ENCODE measurements at regions not wholly inside any gene's neighbourhood (a gene's known extent, or its start where the extent isn't known, plus 50 kb on each side); places are given as distances from the start of the nearest gene placed in this dataset.

- no peak overlapping the region for H3K27ac ChIP-seq
- no peak overlapping the region for H3K4me3 ChIP-seq
- H3K36me3 ChIP-seq (replicated peaks in 1 of 2), result no peaks in the 10 kb centered on the region
- WGBS, 4 donors, result 83 to 95% (median 92%) methylated on average over 1 of the region's 1 CpG
- H3K4me1 ChIP-seq (replicated peaks in 1 of 2), result no peaks in the 10 kb centered on the region
- no peaks in the 10 kb centered on the region for H3K9me3 ChIP-seq (replicated peaks in 1 of 3)
- no peak for TF ChIP-seq CTCF (IDR thresholded peaks at IDR 0.05)
- H3K27me3 ChIP-seq, result peaks cover 3% of the 10 kb centered on the region
- intact Hi-C loops (cut with DNase I), result no loop called here
- no peak for DNase-seq
Measured at GRCh38 chrX:118167361-118167760, 50.8 kb upstream of the KLHL13 start.

GRCh38 chrX:118171356-118171755 lies 54.7 kb upstream of the KLHL13 start:
- no peak for TF ChIP-seq POLR2A (IDR thresholded peaks at IDR 0.05)
- TF ChIP-seq CTCF (IDR thresholded peaks at IDR 0.05), result no peak
- Histone ChIP-seq H3K4me3 (no peak overlapping the region), H3K27me3 (peaks cover 3% of the 10 kb centered on the region), H3K4me1 (replicated peaks in 1 of 2) (no peaks in the 10 kb centered on the region), H3K9me3 (replicated peaks in 1 of 3) (no peaks in the 10 kb centered on the region), H3K27ac (no peak overlapping the region), H3K36me3 (replicated peaks in 1 of 2) (no peaks in the 10 kb centered on the region)
- DNase-seq, result no peak
- intact Hi-C loops (cut with DNase I), result no loop called here

GRCh38 chrX:118174516-118175098 lies 58.0 kb upstream of the KLHL13 start:
- no peak overlapping the region for H3K4me3 ChIP-seq
- H3K9me3 ChIP-seq (replicated peaks in 1 of 3), result no peaks in the 10 kb centered on the region
- 48 to 56% (median 52%) methylated on average over 5 of the region's 5 CpGs for WGBS, 4 donors
- H3K4me1 ChIP-seq (replicated peaks in 1 of 2), result no peaks in the 10 kb centered on the region
- peak in 1 of 7 donors; percentile 26 for DNase-seq
- H3K27ac ChIP-seq, result no peak overlapping the region
- intact Hi-C loops (cut with DNase I), result no loop called here
- TF ChIP-seq POLR2A (IDR thresholded peaks at IDR 0.05) (no peak), CTCF (IDR thresholded peaks at IDR 0.05) (no peak)
- H3K36me3 ChIP-seq (replicated peaks in 1 of 2), result no peaks in the 10 kb centered on the region
- peaks cover 3% of the 10 kb centered on the region for H3K27me3 ChIP-seq

GRCh38 chrX:118177708-118178107 lies 61.1 kb upstream of the KLHL13 start:
- no peaks in the 10 kb centered on the region for H3K36me3 ChIP-seq (replicated peaks in 1 of 2)
- DNase-seq, result no peak
- no peak overlapping the region for H3K4me3 ChIP-seq
- peaks cover 0 to 5% of the 10 kb centered on the region in 2 donors for H3K4me1 ChIP-seq (replicated peaks in 1 of 2)
- H3K27me3 ChIP-seq, result no peaks in the 10 kb centered on the region
- no peaks in the 10 kb centered on the region for H3K9me3 ChIP-seq (replicated peaks in 1 of 3)
- TF ChIP-seq POLR2A (IDR thresholded peaks at IDR 0.05), result no peak
- TF ChIP-seq CTCF (IDR thresholded peaks at IDR 0.05), result no peak
- 57 to 88% (median 78%) methylated on average over 1 of the region's 1 CpG for WGBS, 4 donors
- no peak overlapping the region for H3K27ac ChIP-seq
- intact Hi-C loops (cut with DNase I), result no loop called here

All from adrenal gland (tissue), 9 donors.